ENCODE measurements at regions not wholly inside any gene's neighbourhood (a gene's known extent, or its start where the extent isn't known, plus 50 kb on each side); places are given as distances from the start of the nearest gene placed in this dataset.
"Not testable (repeated sequence)": the region's sequence is repeated elsewhere in the genome, so short reads cannot be mapped to it uniquely, and the experiment has no call there.

DNA sequence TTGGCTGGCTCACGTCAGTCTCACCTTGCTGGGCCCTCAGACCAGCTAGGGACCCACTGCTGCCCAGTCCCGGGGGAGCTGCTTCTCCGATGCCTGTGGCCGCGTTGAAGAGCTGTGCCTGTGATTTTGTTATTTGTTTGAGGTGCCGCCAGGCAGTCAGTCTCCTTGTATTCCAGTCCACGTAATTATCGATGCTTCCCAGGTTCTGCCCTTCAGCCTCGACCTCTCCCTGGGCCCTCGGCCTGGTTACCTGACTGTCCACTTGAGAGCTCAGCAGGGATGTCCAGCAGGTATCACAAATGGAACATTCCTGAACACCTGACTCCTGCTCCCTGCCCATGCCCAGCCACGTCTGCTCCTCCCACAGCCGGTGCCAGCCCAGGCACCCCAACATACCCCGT lies 195.9 kb upstream of the HS6ST1 start:
- DNase-seq = no peak

DNA sequence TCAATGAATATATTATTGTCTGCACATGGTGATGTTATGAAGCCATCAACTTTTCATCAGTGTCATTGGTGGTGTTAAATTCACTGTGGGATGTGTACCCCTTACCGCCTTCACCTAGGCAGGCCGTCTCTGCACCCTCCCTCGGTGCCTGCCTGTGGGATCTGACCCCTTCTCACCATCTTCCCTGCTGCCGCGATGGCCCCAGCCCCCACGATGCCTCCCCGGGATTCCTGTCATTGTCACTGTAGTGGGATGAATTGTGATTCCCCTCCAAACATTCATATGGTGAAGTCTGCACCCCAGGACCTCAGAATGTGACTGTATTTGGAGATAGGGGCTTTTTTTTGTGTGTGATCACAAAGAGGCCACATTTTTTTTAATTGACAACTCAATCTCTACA lies 198.3 kb upstream of the HS6ST1 start:
- no peak for DNase-seq

DNA sequence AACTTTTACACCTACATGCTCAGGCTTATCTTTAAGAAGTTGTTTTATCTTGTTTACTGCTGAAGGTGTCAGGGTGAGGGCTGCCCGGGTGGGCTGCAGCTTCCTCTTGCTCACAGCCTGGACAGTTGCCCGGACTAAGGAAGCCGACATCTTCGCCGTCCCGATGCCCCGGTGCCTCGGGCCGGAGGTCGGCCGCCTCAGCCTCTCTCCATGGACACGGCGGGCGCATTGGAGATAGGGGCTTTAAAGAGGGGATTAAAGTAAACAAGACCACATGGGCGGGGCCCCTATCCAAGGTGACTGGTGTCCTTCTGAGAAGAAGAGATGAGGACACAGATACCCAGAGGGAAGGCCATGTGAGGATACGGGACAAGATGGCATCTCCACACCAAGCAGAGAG lies 200.4 kb upstream of the HS6ST1 start:
- DNase-seq = not testable (repeated sequence)

DNA sequence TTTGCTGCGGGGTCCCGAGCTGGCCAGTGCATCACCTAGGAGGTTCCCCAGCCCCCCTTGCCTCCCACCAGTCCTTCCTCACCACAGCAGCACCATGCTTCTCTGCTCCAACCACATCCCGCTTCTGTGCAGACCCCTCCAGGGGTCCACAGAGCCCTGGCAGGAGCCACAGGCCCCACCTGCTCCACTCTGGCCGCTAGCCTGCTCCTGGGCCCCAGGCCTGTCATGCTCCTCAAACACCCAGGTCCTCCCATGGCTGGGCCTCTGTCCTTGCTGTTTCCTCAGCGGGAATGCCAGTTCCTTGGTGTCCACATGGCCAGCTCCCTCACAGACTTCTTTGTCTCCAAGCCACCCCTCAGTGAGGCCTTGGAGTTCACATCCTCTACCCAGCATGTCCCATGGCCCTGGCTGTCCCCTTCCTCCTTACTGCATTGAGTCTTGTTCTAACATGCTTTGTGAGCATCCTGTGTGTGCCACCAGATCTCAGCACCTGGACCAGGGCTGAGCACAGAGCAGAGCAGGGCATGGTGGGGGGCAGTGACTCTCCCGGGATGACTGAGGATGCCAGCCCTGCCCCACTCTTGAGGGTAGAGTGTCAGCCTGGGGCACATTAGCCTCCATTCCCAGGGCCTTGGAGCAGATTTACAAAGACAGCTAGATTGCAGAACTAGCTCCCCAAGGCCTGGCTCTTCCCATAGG lies 201.0 kb upstream of the HS6ST1 start:
- no peak for DNase-seq

DNA sequence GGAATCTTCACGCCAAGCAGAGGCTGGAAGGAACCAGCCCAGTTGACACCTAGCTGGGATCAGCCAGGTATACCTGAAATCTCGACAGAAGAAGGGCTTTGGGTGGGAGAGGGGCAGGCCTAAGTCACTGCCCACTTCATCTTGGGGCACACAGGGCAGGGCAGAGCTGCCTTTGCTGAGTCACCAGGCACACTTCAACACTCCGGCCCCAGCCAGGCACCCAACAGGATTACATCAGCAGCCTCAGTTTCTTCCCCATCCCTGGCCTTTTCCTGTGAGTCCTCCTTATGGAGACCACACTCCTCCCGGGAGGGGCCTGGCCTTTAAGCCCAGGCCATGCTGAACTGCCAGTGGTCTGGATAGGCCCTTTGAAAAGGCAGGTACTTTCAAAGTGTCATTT lies 201.7 kb upstream of the HS6ST1 start:
- DNase-seq = no peak

DNA sequence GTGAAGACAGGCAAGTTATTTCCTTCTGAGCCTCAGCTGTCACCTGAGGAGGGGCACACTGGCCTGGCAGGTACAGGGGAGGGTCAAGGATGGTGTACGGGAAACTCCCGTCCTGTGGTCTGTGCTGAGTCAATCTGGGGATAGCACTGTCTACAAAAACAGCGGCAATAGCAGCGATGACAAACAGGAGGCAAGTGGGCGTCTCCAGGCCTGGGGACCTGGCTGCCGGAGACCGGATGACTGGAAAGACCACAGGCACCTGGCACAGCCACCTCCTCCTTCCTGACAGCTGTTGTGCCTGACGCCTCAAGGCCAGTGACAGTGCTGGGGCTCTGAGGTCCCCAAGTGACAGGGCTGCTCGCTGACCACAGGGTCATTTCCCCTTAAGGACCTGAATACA lies 202.1 kb upstream of the HS6ST1 start:
- no peak for DNase-seq

DNA sequence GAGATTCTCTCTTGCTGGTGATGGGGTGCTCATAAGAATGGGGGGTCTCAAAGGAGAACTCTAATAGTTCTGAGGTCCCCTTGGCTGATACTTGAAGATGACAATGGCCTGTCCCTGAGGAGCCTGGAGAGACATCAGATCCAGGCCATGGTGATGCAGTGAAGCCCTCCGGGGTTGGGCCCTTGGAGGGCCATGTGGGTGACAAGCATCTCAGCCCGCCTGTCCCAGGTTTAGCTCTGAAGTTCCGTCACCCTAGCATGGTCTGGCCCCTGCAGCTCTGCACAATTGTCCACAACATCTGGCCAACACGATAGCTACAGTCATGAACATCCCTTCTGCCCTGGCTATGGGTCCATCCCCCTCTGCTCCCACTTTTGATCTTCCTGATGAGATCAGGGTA lies 202.8 kb upstream of the HS6ST1 start:
- no peak for DNase-seq

DNA sequence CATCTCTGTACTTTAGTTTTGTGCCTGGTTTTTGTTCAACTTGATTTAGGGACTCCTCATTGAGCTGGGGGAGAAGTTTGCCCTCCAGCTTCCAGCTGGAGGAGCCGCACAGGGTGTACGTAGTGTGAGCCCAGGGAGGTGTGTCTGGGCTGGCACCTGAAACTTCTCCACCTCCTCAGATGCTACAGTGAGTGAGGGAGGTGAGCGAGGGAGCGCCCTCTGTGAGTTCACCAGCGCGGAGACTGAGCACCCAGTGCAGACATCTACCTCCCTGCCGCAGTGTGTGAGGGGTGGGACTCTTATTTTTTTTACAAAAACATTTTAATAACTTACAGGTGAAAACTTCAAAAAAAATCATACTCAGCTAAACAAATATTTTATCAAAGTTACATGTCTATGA lies 204.2 kb upstream of the HS6ST1 start:
- no peak for DNase-seq

DNA sequence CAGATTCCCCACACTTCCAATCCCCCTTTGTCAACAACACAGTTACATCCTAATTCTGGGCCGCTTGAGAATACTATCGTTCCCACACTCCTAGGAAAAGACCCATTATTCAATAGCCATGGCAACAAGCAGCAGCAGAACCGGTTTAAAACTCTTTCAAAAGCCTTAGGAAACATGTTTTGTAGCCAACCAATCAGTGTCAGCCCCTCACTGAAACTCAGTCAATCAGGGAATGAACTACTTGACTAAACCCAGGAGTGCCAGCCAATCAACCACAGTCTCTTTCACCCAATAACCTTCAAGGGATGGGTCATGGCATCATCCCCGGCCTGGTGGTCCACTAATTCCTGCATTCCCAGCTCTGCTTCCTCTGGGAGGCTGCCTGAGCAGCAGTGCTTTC lies 204.8 kb upstream of the HS6ST1 start:
- DNase-seq = no peak

DNA sequence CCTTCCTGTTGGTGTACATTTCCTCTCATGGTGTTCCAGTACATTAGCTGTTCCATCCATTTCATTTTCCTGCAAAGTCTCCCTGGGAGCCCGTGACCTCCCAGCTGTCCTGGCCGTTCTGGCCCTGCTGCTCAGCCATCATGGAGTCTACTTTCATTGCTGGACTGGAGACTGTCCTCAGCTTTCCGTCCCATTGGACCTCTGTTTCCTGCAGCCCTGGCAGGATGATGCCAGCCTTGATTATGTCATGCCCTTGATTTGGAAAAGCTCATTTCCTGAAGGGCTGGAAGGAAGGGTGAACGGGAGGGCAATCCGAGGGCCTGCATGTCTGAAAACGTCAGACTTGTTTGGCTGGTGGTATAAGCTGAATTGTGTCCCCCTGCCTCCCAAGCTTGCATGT lies 205.5 kb upstream of the HS6ST1 start:
- no peak for DNase-seq

DNA sequence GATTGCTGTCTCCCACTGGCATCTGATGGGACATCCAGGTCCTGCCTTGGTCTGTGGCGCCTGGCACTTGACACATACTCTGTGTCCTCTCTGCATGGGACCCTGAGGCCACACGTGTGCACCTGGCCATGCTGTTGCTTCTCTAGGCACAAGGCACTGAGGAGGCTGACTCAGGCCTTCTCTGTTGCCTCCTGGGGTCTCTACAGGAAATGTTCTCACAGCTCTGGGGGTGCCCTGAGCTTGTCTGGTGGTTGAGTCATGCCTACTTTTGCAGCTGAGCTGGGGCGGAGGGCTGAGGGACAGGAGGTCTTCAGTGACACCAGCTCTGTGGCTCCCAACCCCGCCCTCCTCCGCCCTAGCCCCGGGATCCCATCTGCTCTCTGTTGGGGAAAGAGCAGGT lies 207.0 kb upstream of the HS6ST1 start:
- DNase-seq = no peak

DNA sequence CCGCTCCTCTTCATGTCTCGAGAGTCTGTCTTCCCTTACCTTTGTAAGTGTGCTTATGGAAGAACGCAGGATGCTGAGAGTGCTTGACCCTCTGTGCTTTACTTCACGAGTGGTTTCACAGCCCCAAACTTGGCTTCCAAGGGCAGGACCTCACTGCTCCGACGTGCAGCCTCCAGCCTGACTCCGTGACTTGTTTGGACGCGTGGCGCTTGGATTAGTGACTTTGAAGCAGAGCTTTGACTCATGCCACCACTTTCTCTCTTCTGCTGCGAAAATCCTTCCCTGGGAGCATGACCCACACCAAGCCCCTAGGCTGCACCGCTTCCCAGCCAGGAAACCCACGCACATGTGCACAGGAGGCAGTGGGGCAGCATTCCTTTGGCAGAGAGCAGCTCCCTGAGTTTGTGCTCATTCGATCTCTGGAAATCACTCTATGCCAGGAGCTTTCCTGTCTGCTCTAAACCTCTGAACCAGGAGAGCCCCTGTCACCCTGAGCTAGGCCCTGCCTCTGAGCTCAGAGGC lies 207.8 kb upstream of the HS6ST1 start:
- no peak for DNase-seq

DNA sequence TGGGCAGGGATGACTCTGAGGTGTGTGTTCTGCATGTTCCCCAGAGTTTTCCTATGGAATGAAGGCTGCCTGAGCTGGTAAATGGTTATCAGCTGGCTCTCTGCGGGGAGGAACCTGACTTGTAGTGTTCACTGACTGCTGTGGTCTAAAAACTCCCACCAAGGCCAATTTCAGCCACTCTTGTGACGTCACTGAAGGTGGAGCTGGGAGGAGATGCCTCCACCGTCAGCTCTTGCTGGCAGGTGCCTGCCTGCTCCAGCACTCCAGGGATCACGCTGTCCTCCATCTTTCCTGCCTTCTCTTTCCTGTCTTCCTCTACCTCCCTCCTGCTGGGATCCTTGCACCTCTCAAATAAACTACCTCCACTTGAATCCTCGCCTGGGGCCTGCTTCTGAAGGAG lies 209.5 kb upstream of the HS6ST1 start:
- DNase-seq = no peak

DNA sequence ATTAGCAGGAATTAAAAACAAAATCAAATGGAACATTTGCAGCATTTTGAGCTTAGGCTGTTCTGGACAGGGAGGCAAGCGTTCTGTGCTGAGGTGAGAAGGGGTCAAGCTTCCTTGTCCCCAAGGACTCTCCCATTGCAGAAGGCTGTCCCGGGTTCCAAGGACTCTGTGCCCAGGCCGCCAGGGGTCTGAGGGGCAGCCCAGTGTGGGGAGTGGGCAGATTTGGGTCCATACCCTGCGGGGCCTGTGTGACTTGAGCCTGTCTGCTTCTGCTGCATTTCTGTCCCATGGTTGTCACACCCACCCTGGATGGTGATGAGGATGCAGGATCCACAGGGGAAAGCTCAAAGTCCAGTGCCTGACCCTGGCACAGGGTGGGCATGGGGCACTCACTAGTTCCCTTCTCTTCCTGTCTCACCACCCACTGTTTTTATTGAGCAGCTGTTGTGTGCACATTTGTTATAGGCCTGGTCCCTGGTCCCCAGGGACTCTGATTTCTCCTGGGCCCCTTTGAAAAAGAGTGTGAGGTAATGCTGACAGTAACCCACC lies 211.4 kb upstream of the HS6ST1 start:
- no peak for DNase-seq

DNA sequence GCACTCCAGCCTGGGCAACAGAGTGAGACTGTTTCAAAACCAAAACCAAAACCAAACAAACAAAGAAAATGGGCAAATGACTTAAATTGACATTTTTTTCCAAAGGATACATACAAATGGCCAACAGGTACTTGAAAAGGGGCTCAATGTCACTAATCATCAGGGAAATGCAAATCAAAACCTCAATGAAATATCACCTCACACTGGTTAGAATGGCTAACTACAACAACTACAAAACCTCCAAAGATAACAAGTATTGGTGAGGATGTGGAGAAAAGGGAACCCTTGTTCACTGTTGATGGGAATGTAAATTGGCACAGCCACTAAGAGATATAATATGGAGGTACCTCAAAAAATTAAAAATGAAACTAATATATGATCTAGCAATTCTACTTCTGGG lies 213.2 kb upstream of the HS6ST1 start:
- no peak for DNase-seq

DNA sequence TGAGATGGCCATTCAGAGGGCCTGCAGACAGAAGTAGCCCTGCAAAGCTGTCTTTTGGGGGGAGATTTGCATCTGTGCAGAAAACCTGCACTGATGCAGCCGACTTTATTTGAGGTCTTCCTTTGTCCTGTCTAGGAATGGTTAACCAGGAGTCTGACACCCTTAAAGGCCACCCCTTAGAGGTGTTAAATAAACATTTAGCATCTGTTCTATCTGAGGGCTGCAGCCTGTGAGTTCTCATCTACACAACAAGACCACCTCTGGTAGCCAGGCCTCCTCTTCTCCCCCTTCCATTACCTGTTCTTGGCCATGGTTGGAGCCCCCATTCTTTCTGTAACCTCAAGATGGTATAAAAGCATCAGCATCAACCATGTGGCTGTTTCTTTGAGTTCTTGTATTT lies 214.4 kb upstream of the HS6ST1 start:
- DNase-seq = no peak

DNA sequence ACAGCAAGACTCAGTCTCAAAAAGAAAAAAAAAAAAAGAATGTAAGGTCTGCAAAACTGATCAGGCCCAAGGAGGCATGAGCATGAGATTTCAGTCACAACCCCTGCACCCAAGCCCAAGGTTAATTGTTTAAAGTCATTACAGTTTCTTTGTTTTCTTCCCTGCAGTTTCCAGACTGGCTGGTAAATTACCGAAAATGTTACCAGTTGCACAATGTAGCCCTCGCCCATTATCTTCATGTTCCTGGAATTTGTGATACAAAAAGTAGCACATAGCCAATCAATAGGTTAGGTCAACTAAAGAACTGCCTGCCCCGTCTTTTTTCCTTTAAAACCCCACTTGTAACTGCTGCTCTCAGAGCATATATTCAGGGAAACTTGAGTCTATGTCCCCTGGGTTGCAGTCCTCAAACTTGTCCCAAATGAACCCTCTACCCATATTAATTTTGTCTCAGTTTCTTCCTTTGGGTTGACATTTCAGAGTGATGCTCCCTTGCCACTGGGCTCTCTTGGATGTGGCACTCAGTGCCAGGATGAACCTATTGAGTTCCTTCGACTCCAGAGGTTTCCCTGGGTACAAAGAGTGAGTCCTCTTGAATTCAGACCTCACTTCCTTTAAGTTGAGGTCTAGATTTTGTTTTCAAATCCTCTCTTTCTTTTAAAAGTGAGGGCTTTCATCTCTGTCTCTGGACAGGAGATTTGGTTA lies 216.2 kb upstream of the HS6ST1 start:
- DNase-seq = no peak

DNA sequence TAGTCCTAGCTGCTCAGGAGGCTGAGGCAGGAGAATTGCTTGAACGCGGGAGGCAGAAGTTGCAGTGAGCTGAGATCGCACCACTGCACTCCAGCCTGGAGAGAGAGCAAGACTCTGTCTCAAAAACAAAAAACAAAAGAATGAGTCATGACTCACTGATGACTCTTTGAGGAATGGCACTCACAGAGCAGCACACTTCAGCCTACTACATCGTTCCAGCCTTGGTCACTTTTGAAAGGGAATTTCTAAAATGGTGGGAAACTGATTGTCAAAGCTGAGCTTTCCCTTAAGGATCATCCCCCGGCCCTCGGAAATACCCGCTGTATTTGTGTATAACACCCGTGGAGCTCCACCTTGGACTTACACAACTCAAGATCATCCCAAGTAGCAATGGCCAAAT lies 217.3 kb upstream of the HS6ST1 start:
- DNase-seq = peak; percentile 7

DNA sequence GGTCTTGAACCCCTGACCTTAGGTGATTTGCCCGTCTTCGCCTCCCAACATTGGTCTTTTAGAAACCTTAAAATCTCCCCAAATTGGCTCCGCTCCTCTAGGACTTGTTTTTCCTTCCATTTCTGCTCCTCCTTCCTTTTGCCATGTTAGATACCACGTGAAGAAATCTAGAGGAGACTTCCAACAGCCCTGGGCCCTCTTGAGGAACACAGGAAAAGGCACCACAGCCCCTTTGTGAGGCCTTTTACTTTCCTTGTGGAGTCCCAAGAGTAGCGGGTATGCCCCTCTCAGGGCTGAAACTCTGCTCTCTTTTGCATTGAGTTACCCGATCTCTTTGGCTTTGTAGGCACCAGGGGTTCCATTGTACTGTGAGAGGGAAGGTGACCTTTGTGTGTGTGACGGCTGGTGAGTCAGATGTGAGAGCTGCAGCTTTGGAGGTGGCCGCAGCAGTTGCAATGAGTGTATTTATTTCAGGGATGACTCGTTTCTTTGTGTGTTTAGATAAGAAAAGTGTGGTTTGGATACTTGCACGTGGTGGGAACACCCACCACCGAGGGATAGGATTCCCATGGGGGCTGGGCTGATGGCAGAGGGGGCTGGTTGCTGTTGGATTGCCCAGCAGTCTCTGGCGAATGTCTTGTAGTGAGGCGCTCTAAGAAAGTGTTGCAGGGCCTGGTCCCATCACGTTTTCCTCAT lies 218.4 kb upstream of the HS6ST1 start:
- DNase-seq = peak; percentile 63

DNA sequence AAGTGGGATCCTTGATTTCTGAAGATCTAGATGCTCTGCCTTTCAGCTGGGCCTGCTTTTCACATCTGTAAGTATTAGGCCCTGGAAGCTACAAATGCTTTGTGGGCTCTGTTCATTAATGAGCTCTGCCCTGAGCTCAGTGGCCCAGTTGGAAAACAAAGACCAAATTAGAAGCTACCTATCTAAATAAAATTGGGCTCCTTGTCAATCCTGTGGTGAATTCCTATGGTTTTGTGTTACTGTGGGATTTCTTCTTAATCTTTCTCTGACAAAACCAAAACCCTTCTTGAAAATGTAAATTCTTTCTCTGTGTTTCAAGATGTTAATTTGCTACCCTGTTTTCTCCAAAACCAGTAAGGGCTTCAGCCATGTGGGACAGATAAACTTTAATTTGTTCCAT lies 219.0 kb upstream of the HS6ST1 start:
- no peak for DNase-seq

DNA sequence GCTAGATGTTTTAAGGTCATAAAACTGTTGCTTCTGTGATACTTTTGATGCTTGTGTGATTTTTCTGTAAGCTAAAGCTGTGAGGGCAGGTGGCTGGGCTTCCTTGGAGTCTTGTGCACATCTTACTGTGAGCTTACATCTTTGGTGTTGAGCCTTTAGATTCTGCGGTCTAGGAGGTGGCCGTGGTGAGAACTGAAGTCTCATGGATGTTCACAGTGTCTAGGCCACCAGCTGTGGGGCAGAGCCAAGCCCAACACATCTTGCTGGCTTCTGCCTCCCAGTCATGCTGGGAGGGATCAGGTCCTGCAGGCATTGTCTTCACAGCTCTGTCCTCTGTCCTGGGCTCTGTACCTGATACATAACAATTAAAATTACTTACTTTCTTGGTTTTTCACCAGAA lies 219.7 kb upstream of the HS6ST1 start:
- no peak for DNase-seq

DNA sequence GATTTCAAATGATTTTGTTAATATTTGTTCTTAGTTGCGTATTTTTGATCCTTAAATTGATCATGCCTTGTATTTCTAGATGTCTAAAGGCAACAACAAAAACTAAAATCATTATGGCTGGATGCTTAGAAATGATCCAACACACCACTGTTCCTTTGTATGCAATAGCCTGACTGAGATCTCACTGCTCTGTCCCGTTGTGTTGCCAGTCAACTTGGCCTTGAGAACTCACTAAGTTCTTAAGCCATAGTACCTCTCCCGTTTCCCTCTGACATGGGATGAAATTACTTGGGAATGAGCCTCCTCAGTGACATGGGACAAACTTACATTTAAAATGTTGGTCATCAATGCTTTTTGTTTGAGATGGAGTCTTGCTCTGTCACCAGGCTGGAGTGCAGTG lies 222.0 kb upstream of the HS6ST1 start:
- DNase-seq = no peak

DNA sequence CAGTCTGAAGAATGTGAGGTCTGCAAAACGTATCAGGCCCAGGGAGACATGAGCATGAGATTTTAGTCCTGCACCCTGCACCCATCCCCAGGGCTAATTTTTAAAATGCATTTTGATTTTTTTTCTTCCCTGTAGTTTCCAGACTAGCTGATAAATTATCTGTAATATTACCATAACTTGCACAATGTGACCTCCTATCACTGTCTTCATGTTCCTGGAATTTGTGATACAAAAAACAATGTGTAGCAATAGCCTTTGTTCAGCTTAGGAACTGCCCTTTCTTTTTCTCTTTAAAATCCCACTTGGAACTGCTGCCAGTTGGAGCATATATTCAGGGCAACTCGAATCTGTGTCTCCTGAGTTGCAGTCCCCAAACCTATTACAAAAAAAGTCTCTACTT lies 222.8 kb upstream of the HS6ST1 start:
- DNase-seq = no peak

DNA sequence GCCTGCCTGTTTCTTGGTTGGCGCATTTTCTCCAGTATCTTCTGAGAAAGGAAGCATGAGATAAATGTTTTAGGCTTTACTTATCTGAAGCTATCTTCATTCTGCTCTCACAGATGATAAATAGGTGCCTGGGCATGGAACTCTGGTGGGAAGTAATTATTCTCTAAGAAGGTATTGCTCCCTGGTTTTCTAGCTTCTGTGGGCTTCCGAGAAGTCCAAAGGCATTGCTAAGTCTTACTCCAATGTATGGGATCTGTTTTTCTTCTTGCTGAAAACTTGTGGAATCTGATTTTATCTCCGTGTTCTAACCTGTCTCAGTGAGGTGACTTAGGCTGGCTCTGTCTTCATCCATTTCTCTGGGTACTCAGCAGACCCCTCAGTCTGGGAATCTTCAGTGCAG lies 224.4 kb upstream of the HS6ST1 start:
- no peak for DNase-seq

All from T1000 (cell line).